GM19238 (cell line): ENCODE measurements at regions not wholly inside any gene's neighbourhood (a gene's known extent, or its start where the extent isn't known, plus 50 kb on each side); places are given as distances from the start of the nearest gene placed in this dataset.

Source experiments
- DNase-seq: peaks from one replicate; pipeline ENCODE4 v3.0.0; 2011; ENCODE audit warnings: low spot score; ENCODE audit not compliant: insufficient read length

DNA sequence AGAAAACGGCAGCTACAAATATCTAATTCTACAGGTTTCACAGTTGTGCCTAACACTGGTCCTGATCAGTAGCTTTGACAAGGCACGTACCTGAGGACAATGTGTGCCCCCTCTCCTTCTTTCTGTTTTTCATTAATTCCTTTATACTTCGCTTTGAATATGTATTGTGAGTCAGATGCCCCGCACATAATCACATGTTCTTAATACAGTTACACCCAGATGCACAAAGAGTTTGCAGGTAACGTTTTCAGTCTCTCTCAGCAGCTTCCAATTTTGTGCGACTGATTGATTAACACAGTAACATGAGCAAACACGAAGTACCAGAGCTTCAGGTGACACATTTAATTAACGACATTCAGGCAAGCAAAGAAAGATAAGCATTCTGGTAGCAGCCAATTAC is 209.8 kb upstream of the ZPLD1 start:
- DNase-seq: no peak

DNA sequence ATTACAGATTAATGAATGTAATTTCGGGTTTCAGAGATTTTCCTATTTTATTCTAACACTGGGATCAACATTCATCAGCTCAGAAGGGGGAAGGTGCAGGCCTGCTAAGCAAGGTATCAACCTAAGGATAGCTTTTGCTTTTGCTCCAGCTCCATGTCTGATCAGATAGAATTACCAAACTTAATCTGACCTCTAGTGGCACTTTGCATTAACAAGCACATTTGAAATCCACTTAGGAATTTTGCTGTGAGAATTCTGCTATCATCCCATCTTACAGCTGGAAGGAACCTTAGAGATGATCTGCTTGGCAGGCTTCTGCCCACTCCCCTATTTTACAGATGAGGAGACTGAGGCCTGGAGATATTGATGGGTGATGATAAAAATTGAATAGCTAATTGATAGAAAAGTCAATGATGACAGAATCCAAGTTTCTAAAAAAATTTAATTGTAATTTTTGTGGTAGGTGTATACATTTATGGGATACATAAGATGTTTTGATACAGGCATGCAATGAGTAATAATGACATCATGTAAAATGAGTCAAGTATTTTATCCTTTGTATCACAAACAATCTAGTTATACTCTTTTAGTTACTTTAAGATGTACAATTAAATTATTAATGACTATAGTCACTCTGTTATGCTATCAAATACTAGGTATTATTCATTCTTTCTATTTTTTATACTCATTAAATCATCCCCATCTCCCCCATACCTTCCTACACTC is 209.2 kb upstream of the ZPLD1 start:
- DNase-seq: no peak

GRCh38 chr3:102226463-102226862 is 208.4 kb upstream of the ZPLD1 start:
- no peak for DNase-seq

DNA sequence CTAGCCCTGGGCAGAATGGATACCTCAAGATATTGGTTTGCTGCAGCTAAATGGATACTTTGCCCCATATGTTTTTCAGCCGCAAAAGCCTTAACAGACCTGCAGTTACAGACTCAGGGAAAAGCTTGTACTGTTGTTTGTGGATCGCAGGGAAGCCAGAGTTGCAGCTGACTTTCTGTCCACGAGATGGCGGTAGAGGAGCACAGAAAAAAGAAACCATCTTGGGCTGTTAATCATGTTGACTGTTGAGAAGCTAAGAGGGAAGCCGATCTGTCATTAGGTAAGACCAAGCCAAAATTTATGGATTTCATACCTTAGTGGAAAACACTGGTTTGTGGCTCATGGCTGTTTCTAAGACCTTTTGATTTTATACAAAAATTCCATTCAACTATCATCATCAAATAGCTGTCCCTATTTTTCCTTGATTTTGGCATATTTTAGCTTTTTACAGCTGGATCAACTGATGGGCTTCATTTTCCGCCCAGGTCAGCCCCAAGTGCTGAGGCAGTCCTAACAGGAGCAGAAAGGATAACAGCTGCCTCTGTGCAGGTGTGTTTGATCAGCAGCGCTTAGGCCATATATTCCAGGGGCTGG is 205.7 kb upstream of the ZPLD1 start:
- DNase-seq: peak; percentile 4

GRCh38 chr3:102230057-102230456 is 204.8 kb upstream of the ZPLD1 start:
- no peak for DNase-seq

DNA sequence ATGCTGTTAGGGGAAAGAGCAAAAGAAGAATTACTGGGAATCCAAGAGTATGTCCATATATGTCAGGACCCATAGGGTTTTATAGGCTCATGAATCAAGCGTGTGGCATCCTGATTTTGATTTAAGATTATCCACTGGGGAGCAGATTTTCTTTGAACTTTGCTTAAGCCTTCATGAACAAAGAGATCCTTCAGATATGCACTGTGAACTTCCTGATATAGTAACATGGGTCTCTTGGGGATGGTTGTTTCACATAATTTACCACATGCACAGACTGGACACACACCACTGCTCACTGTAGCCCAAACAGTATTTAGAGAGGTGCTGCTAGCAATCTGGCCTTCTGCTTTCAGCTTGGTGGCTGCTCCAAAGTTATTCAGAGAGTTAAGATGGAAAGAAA is 200.9 kb upstream of the ZPLD1 start:
- DNase-seq: no peak

- no peak for DNase-seq
Observed at GRCh38 chr3:102235679-102236078, 199.1 kb upstream of the ZPLD1 start.

GRCh38 chr3:102237181-102237580 is 197.6 kb upstream of the ZPLD1 start:
- no peak for DNase-seq

GRCh38 chr3:102237838-102238237 is 197.0 kb upstream of the ZPLD1 start:
- DNase-seq: no peak

DNA sequence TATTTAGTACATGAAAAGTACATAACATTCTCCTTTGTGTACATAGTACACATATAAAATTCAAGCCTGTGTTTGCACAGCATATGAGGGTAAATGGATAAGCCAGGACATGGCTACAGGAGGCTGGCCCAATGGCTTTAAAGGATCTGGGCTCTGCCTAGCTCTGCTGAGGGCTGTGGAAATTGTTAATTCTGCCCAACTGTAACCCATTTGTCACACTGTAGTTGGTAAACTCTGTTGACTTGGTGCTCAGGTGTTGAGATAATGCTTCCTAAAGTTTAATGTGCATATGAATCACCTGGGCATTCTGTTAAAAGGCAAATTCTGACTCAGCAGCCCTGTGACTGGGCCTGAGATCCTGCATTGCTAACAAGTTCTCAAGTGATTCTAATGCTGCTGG is 196.5 kb upstream of the ZPLD1 start:
- no peak for DNase-seq

DNA sequence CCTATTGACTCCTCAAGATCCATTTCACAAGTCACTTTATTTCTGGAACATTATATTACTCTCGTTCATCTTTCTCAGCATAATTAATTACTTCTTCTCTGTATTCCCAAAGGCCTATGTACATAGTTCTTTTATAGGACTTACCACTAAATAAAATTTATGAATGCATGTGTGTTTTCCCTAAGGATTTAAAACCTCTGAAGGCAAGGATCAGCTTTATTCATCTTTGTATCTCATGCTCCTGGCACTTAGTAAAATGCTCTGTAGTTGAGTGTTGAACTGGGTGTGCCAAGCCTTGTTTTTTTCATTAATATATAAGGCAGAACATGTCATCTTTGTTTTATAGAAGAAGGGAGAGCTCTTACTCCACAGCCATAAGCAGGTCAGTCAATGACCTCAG is 194.1 kb upstream of the ZPLD1 start:
- DNase-seq: no peak

DNA sequence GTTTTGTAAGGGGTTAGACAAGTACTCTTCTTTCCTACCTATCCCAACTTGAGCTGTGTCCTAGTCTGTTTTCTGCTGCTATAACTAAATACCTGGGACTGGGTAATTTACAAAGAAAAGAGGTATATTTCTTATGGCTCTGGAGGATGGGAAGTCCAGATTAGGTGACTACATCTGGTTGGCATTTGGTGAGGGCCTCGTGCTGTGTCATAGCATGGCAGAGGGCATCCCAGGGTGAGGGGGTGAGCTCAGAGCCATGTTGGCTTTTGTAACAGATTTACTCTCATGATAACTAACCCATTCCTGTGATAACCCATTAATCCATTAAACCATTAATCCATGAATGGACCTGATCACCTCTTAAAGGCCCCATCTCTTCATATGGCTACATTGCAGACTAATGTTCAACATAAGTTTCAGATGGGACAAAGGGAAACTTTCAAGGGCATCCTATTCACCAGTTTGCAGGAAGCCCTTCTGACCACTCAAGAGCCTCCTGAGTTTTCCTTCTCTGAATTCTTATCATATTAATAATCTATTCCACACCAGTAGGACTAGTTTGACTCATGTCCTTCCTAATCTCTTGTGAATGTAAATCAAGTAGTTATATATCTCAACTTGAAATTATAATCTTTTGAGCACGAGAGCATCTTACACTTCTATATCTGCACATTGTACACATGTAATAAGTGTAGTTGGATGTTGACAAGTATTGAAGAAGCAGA is 185.7 kb upstream of the ZPLD1 start:
- no peak for DNase-seq

DNA sequence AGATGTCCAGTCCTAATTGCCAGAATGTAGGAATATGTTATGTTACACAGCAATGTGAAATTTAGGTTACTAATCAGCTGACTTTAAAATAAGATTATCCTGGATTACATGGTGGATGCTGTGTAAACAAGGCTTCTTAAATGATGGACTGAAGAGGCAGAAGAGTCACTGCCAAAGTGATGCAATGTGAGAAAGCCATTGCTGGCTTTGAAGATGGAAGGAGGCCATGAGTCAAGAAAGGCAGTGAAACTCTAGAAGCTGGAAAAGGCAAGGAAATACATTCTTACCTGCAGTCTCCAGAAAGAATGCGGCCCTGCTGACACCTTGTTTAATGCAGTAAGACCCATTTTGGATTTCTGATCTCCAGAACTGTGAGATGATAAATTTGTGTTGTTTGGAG is 179.1 kb upstream of the ZPLD1 start:
- DNase-seq: no peak

- DNase-seq: no peak
Observed at GRCh38 chr3:102258666-102259227, 176.1 kb upstream of the ZPLD1 start.

GRCh38 chr3:102259663-102260062 is 175.2 kb upstream of the ZPLD1 start:
- no peak for DNase-seq

GRCh38 chr3:102265720-102266119 is 169.1 kb upstream of the ZPLD1 start:
- DNase-seq: no peak

- no peak for DNase-seq
Observed at GRCh38 chr3:102269406-102269805, 165.4 kb upstream of the ZPLD1 start.

- DNase-seq: no peak
Observed at GRCh38 chr3:102290241-102290640, 144.6 kb upstream of the ZPLD1 start.

- no peak for DNase-seq
Observed at GRCh38 chr3:102295756-102296155, 139.1 kb upstream of the ZPLD1 start.

GRCh38 chr3:102297072-102297658 is 137.7 kb upstream of the ZPLD1 start:
- DNase-seq: no peak

GRCh38 chr3:102299125-102299877 is 135.5 kb upstream of the ZPLD1 start:
- no peak for DNase-seq
